Neural progenitor cell (in vitro differentiated cells): ENCODE measurements at regions not wholly inside any gene's neighbourhood (a gene's known extent, or its start where the extent isn't known, plus 50 kb on each side); places are given as distances from the start of the nearest gene placed in this dataset.

Experiments
- DNase-seq: peaks from one replicate; pipeline ENCODE4 v3.0.0-alpha.2; 2016; ENCODE audit warnings: low spot score
- H2AFZ ChIP-seq: fragments of 200-600 bp; sonication (generic); replicated peaks from 2 replicates; pipeline ENCODE4 v1.6.1; 2016; ENCODE audit warnings: antibody characterized with exemption
- H3F3A ChIP-seq: fragments of 200-600 bp; sonication (generic); 2 replicates; pipeline ENCODE4 v1.6.1; 2016; ENCODE audit warnings: antibody characterized with exemption, low read depth
- H3K27ac ChIP-seq: fragments of 200-600 bp; sonication (generic); 2 replicates; pipeline ENCODE4 v1.5.1; 2016; ENCODE audit warnings: mild to moderate bottlenecking
- H3K27me3 ChIP-seq: fragments of 200-600 bp; sonication (generic); 2 replicates; pipeline ENCODE4 v1.6.1; 2016; ENCODE audit warnings: mild to moderate bottlenecking, moderate library complexity
- H3K36me3 ChIP-seq: fragments of 200-600 bp; sonication (generic); 2 replicates; pipeline ENCODE4 v1.5.1; 2016
- H3K4me1 ChIP-seq: fragments of 200-600 bp; sonication (generic); 2 replicates; pipeline ENCODE4 v1.6.1; 2016; ENCODE audit warnings: mixed run types
- H3K4me2 ChIP-seq: fragments of 200-600 bp; sonication (generic); 2 replicates; pipeline ENCODE4 v1.6.1; 2016
- H3K4me3 ChIP-seq: fragments of 200-600 bp; sonication (generic); 2 replicates; pipeline ENCODE4 v1.5.1; 2016
- H3K79me2 ChIP-seq: fragments of 200-600 bp; sonication (generic); 2 replicates; pipeline ENCODE4 v1.6.1; 2016; ENCODE audit warnings: low read depth
- H3K9ac ChIP-seq: fragments of 200-600 bp; sonication (generic); 2 replicates; pipeline ENCODE4 v1.6.1; 2016
- H3K9me3 ChIP-seq: fragments of 200-600 bp; sonication (generic); 2 replicates; pipeline ENCODE4 v1.5.1; 2016; ENCODE audit warnings: low read depth
- H4K20me1 ChIP-seq: fragments of 200-600 bp; sonication (generic); 2 replicates; pipeline ENCODE4 v1.6.1; 2016; ENCODE audit warnings: low read depth
- H3K27ac Mint-ChIP-seq: 3 replicates; pipeline ENCODE4 v1.8.0; 2021; ENCODE audit warnings: mixed read lengths
- H3K27me3 Mint-ChIP-seq: 2 replicates; pipeline ENCODE4 v1.8.0; 2022; ENCODE audit warnings: low read depth, mild to moderate bottlenecking, inconsistent platforms, moderate library complexity, mixed read lengths; ENCODE audit not compliant: insufficient read depth
- H3K36me3 Mint-ChIP-seq: 3 replicates; pipeline ENCODE4 v1.8.0; 2021; ENCODE audit warnings: mixed read lengths
- H3K4me1 Mint-ChIP-seq: 3 replicates; pipeline ENCODE4 v1.8.0; 2021; ENCODE audit warnings: mixed read lengths
- H3K4me3 Mint-ChIP-seq: 3 replicates; pipeline ENCODE4 v1.8.0; 2021; ENCODE audit warnings: mild to moderate bottlenecking, moderate library complexity, mixed read lengths
- H3K9me3 Mint-ChIP-seq: 3 replicates; pipeline ENCODE4 v1.8.0; 2020; ENCODE audit warnings: mixed read lengths
- EZH2 ChIP-seq: fragments of 200-600 bp; sonication (generic); IDR thresholded peaks from 2 replicates; pipeline ENCODE4 v1.6.1; 2017; ENCODE audit warnings: antibody characterized with exemption, mild to moderate bottlenecking, moderate library complexity
- EZH2phosphoT487 ChIP-seq: fragments of 200-600 bp; sonication (generic); IDR thresholded peaks from 2 replicates; pipeline ENCODE4 v1.6.1; 2017; ENCODE audit warnings: antibody characterized with exemption
- TF ChIP-seq, protein P1 (sequence below): fragments of 200-600 bp; sonication (generic); IDR thresholded peaks from 2 replicates; pipeline ENCODE4 v1.5.1; 2017; ENCODE audit warnings: antibody characterized with exemption, mild to moderate bottlenecking

GRCh38 chr1:3993619-3994375, 93.7 kb upstream of the C1orf174 start:
- no peak for TF ChIP-seq EZH2phosphoT487
- TF ChIP-seq EZH2, result no peak
- TF ChIP-seq, protein P1, sequence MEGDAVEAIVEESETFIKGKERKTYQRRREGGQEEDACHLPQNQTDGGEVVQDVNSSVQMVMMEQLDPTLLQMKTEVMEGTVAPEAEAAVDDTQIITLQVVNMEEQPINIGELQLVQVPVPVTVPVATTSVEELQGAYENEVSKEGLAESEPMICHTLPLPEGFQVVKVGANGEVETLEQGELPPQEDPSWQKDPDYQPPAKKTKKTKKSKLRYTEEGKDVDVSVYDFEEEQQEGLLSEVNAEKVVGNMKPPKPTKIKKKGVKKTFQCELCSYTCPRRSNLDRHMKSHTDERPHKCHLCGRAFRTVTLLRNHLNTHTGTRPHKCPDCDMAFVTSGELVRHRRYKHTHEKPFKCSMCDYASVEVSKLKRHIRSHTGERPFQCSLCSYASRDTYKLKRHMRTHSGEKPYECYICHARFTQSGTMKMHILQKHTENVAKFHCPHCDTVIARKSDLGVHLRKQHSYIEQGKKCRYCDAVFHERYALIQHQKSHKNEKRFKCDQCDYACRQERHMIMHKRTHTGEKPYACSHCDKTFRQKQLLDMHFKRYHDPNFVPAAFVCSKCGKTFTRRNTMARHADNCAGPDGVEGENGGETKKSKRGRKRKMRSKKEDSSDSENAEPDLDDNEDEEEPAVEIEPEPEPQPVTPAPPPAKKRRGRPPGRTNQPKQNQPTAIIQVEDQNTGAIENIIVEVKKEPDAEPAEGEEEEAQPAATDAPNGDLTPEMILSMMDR, result no peak
- no peaks in the 10 kb centered on the region for H3K36me3 Mint-ChIP-seq
- Histone ChIP-seq H3K9me3 (no peaks in the 10 kb centered on the region), H3K27ac (no peak overlapping the region), H3K27me3 (no peaks in the 10 kb centered on the region), H3K36me3 (no peaks in the 10 kb centered on the region), H3K9ac (no peak overlapping the region), H3K4me3 (no peak overlapping the region), H3K4me1 (no peaks in the 10 kb centered on the region), H4K20me1 (no peaks in the 10 kb centered on the region), H3K4me2 (no peak overlapping the region), H2AFZ (no peak overlapping the region), H3K79me2 (no peaks in the 10 kb centered on the region), H3F3A (no peaks in the 10 kb centered on the region)
- H3K4me3 Mint-ChIP-seq, result no peak overlapping the region
- no peak for DNase-seq
- no peak overlapping the region for H3K27ac Mint-ChIP-seq
- peaks cover 18% of the 10 kb centered on the region for H3K27me3 Mint-ChIP-seq
- peaks cover 5% of the 10 kb centered on the region for H3K9me3 Mint-ChIP-seq
- peaks cover 20% of the 10 kb centered on the region for H3K4me1 Mint-ChIP-seq

DNA sequence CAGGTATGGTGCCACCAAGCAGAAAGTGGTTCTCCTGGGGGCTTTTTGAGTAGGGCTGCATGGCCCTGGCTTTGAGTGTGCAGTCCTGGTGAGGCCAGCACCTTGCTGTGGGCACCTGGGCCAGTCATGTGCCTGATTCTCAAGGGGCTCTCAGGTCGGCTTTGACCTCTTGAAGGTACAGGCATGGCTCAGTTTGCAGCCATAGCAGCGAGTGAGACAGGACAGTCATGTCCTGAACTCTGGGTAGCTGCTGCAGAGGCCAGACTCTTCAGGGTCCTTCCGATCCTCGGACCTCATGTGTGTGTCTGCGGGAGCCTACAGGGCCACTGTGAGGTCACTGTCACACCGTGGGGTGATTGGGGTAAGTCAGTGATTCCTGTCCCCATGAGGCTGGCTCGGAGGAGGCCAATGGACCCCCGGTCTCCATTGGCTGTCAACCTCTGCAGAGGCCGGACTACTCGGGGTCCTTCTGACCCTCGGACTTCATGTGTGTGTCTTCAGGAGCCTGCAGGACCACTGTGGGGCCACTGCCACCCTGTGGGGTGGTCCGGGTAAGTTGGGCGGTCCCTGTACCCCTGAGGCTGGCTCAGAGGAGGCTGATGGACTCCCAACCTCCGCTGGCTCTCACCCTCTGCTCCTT, 95.2 kb upstream of the C1orf174 start:
- no peaks in the 10 kb centered on the region for H3K9me3 ChIP-seq
- peaks cover 5% of the 10 kb centered on the region for H3K4me1 ChIP-seq
- peaks cover 5% of the 10 kb centered on the region for H3K9me3 Mint-ChIP-seq
- TF ChIP-seq EZH2phosphoT487 (no peak), EZH2 (no peak)
- TF ChIP-seq, protein P1, result no peak
- no peak for DNase-seq
- peaks cover 29% of the 10 kb centered on the region for H3K4me1 Mint-ChIP-seq
- no peak overlapping the region for H3K4me3 ChIP-seq
- H3K9ac ChIP-seq, result no peak overlapping the region
- no peaks in the 10 kb centered on the region for H4K20me1 ChIP-seq
- H3K27ac ChIP-seq, result no peak overlapping the region
- no peaks in the 10 kb centered on the region for H3K79me2 ChIP-seq
- no peaks in the 10 kb centered on the region for H3K36me3 Mint-ChIP-seq
- H3K27ac Mint-ChIP-seq, result no peak overlapping the region
- H3K27me3 ChIP-seq, result no peaks in the 10 kb centered on the region
- no peaks in the 10 kb centered on the region for H3F3A ChIP-seq
- H3K4me3 Mint-ChIP-seq, result no peak overlapping the region
- no peak overlapping the region for H2AFZ ChIP-seq
- no peak overlapping the region for H3K4me2 ChIP-seq
- no peaks in the 10 kb centered on the region for H3K36me3 ChIP-seq
- peaks cover 15% of the 10 kb centered on the region for H3K27me3 Mint-ChIP-seq

- peaks cover 5% of the 10 kb centered on the region for H3K4me1 ChIP-seq
- TF ChIP-seq, protein P1, result no peak
- TF ChIP-seq EZH2 (no peak), EZH2phosphoT487 (no peak)
- H3K27me3 ChIP-seq, result no peaks in the 10 kb centered on the region
- no peak overlapping the region for H2AFZ ChIP-seq
- no peak overlapping the region for H3K27ac ChIP-seq
- no peaks in the 10 kb centered on the region for H3K9me3 ChIP-seq
- no peak overlapping the region for H3K4me2 ChIP-seq
- no peak overlapping the region for H3K9ac ChIP-seq
- Mint-ChIP-seq H3K27me3 (peaks cover 17% of the 10 kb centered on the region), H3K36me3 (no peaks in the 10 kb centered on the region), H3K4me3 (no peak overlapping the region), H3K4me1 (peaks cover 29% of the 10 kb centered on the region), H3K27ac (no peak overlapping the region), H3K9me3 (peaks cover 4% of the 10 kb centered on the region)
- no peaks in the 10 kb centered on the region for H3K36me3 ChIP-seq
- H3K4me3 ChIP-seq, result no peak overlapping the region
- no peaks in the 10 kb centered on the region for H3K79me2 ChIP-seq
- no peaks in the 10 kb centered on the region for H4K20me1 ChIP-seq
- no peak for DNase-seq
- H3F3A ChIP-seq, result no peaks in the 10 kb centered on the region
These were observed 97.0 kb upstream of the C1orf174 start for GRCh38 chr1:3996846-3997705.
